ENCODE measurements at regions not wholly inside any gene's neighbourhood (a gene's known extent, or its start where the extent isn't known, plus 50 kb on each side); places are given as distances from the start of the nearest gene placed in this dataset.
A peak's percentile ranks its signal among the peaks of the same experiment; 100 is the strongest.
"Not testable (repeated sequence)": the region's sequence is repeated elsewhere in the genome, so short reads cannot be mapped to it uniquely, and the experiment has no call there.

DNA sequence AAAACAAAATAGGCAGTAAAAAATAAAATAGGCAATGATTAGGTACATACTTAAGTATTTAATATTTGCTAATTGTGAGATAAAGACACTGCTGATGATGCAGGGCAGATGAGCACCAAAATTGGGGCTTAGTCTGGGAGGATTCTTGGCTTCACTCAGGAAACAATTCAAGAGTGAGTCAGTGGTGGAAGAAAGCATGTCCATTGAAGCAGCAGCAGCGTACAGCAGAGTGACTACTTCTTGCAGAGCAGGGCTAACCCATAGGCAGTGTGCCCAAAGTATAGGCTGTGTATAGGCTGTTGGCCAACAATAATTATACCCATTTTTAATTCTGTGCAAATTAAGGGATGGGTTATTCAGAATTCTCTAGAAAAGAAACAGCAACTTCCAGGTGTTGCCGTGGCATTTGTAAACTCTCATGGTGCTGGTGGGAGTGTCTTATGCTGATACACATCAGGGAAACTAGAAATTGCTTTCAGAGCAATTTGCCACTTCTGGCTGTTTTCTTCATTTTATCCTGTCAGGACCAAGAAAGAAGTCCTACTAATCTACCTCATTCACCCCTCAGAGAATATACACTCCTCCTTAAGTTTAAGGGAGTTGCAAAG, 317.3 kb upstream of the NAALADL2 start:
- DNase-seq (ENCODE audit: low spot score) = peak; percentile 28

GRCh38 chr3:174547801-174548435, 311.2 kb upstream of the NAALADL2 start:
- DNase-seq (ENCODE audit: low spot score) = no peak

- no peak for DNase-seq (ENCODE audit: low spot score)
These were observed 310.1 kb upstream of the NAALADL2 start for GRCh38 chr3:174548841-174549623.

DNA sequence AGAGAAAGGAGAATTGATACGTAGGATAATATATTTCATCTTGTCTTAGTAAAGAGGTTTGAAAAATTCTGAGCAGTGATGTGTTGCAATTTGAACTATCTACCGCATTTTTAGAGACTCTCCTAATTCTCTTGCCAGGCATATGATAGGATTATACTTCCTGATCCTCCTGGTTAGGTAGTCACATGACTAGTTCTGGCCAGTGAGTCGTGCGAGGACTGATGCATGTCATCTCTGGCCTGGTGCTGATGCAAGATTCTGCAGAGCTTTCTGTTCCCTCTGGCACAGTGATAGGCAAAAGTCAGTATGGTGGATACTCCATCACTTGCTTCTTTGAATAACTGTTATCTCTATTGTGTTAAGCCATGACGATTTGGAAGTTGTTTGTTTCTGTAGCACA, 277.6 kb upstream of the NAALADL2 start:
- DNase-seq (ENCODE audit: low spot score) = no peak

GRCh38 chr3:174583396-174583795, 275.7 kb upstream of the NAALADL2 start:
- no peak for DNase-seq (ENCODE audit: low spot score)

DNA sequence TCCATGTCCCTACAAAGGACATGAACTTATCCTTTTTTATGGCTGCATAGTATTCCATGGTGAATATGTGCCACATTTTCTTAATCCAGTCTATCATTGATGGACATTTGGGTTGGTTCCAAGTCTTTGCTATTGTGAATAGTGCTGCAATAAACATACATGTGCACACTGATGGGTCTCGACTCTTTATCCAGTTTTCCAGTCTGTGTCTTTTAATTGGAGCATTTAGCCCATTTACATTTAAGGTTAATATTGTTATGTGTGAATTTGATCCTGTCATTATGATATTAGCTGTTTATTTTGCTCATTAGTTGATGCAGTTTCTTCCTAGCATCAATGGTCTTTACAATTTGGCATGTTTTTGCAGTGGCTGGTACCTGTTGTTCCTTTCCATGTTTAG, 272.0 kb upstream of the NAALADL2 start:
- not testable (repeated sequence) for DNase-seq (ENCODE audit: low spot score)

GRCh38 chr3:174596447-174596982, 262.6 kb upstream of the NAALADL2 start:
- DNase-seq (ENCODE audit: low spot score) = no peak

DNA sequence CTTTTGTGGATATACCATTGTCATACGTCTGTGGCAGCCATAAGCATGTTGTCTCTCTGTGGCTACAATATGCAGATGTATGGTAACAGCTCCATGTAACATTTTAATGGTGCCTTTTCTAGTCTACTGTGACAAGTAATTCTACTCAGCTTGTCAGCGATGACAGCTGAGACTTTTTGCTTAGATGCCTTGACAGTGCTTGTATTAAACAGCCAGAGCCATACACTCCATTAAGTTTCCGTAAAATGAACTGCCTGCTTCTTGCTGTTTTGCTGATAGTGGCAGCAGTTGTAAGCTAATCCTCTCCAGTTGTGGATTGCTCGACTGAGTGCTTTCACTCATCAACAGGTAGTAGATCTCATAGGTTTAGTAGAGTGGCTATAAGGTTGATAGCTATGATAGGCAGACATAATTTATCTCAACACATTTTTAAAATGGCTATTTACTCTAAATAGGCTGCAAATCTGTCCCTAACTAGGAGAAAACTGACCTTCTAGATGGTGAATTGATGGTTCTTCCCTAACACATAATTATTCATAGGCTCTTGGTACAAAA, 260.2 kb upstream of the NAALADL2 start:
- no peak for DNase-seq (ENCODE audit: low spot score)

DNA sequence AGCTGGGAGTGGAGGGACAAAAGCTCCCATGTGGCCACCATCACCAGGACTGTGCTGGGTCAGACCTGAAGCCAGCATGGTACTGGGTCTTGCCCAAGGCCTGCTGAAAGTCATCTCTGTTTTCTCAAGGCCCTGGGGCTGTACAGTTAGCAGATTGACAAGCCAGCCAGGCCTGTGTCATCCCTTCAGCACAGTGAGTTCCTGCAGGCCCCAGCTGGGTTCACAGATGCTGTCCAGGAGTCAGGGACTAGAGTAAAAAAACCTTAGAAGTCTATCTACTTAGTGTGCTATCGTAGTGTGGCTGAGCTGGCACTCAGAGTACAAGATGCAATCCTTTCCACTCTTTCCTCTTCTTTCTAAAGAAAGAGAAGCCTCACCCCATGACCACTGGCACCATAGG, 246.0 kb upstream of the NAALADL2 start:
- DNase-seq (ENCODE audit: low spot score) = no peak

- no peak for DNase-seq (ENCODE audit: low spot score)
These were observed 245.1 kb upstream of the NAALADL2 start for GRCh38 chr3:174614036-174614435.

GRCh38 chr3:174618368-174619080, 240.6 kb upstream of the NAALADL2 start:
- DNase-seq (ENCODE audit: low spot score) = no peak

GRCh38 chr3:174619239-174619638, 239.9 kb upstream of the NAALADL2 start:
- no peak for DNase-seq (ENCODE audit: low spot score)

- no peak for DNase-seq (ENCODE audit: low spot score)
These were observed 239.0 kb upstream of the NAALADL2 start for GRCh38 chr3:174620138-174620537.

- DNase-seq (ENCODE audit: low spot score) = no peak
These were observed 238.2 kb upstream of the NAALADL2 start for GRCh38 chr3:174620855-174621472.

- DNase-seq (ENCODE audit: low spot score) = no peak
These were observed 225.8 kb upstream of the NAALADL2 start for GRCh38 chr3:174633342-174633741.

DNA sequence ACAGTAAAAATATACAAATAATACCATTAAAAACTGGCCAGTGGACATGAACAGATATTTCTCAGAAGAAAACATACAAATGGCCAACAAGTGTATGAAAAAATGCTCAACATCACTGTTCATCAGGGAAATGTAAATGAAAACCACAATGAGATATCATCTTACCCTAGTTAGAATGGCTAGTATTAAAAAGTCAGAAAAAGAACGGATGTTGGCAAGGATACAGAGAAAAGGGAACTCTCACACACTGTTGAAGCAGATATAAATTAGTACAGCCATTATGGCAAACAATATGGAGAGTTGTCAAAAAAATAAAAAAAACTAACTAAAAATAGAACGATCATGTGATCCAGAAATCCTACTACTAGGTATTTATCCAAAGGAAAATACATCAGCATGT, 222.7 kb upstream of the NAALADL2 start:
- DNase-seq (ENCODE audit: low spot score) = no peak

- no peak for DNase-seq (ENCODE audit: low spot score)
These were observed 219.7 kb upstream of the NAALADL2 start for GRCh38 chr3:174639406-174639805.

- no peak for DNase-seq (ENCODE audit: low spot score)
These were observed 219.2 kb upstream of the NAALADL2 start for GRCh38 chr3:174639970-174640369.

DNA sequence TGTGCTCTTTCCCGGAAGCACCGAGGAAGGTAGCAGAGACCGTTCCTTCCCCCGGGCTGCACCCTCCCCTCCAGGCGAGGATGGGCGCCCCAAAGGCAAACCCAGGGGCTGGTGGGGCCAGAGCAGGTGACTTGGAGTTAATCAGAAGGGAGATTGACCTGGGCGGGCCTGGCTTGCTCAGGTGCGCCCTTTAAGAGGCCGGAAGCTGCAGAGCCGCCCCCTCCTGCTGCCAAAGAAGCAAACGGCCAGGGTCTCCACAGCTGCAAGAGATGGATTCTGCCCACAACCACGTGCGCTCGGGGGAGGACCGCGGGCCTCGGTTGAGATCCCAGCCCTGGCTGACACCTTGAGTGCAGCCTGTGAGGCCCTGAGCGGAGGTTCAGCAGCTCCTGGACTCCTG, 218.2 kb upstream of the NAALADL2 start:
- no peak for DNase-seq (ENCODE audit: low spot score)

DNA sequence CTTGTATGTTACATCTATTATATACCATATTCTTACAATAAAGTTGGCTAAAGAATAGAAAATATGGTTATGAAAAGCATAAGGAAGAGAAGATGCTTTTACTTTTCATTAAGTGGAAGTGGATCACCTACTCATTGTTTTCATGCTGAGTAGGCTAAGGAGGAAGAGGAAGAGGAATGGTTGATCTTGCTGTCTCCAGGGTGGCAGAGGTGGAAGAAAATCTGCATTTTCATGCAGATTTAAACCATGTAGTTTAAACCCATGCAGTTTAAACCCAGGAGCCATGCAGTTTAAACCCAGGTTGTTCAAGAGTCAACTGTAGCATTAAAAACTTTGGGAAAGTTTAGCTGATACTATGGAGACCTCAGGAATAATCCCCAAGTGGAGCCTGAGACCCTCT, 214.8 kb upstream of the NAALADL2 start:
- DNase-seq (ENCODE audit: low spot score) = no peak

- DNase-seq (ENCODE audit: low spot score) = no peak
These were observed 207.2 kb upstream of the NAALADL2 start for GRCh38 chr3:174651951-174652350.

DNA sequence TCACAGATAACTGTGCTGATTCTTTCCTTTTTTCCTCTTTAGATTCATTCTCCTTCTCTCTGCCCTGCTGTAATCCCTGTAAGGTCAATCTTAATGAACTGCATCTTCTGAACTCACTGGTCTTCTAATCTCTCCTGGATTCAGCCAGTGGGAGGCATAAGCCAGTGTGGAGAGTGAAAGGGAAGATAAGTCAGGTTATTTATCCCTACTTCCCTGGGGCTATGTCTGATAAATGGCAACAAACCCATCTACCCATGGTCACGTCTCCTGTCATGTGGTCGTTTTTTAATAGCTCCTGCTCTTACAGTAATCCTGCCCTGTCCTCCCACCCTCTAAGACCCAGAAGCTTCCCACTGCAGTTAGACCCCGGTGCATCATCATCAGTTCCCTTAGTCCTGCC, 199.6 kb upstream of the NAALADL2 start:
- DNase-seq (ENCODE audit: low spot score) = no peak
